Astrocyte (in vitro differentiated cells and primary cell): ENCODE measurements at regions not wholly inside any gene's neighbourhood (a gene's known extent, or its start where the extent isn't known, plus 50 kb on each side); places are given as distances from the start of the nearest gene placed in this dataset.

Experiments used
- EZH2 ChIP-seq: IDR thresholded peaks from 2 replicates; pipeline ENCODE4 v1.6.1; 2012; ENCODE audit warnings: mild to moderate bottlenecking, low read length, inconsistent platforms; ENCODE audit not compliant: insufficient read depth
- TF ChIP-seq, protein P1 (sequence below): IDR thresholded peaks from 2 replicates; pipeline ENCODE4 v1.5.1; 2011; ENCODE audit warnings: low read depth, mild to moderate bottlenecking, inconsistent platforms, low read length, moderate library complexity; ENCODE audit not compliant: insufficient read depth

DNA sequence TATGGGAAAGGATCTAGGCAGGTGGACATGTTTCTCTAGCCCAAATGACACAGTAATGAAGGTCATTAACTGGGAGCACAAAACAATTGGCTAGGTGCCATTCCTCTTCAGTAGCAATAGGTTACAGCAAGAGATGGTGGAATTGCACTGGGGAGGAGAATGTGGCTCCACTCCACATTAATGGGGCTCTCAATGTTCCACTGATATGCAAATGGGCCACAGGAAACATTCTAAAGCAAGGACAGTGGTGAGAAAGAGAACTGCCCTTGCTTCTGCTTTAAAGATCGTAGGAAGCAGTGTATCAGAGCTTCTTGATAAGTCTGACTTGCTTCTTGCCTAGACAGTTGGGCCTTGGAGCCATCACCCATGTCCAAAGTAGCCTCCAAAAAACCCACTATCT is 271.4 kb upstream of the PPP2R3A start:
- TF ChIP-seq, protein P1, sequence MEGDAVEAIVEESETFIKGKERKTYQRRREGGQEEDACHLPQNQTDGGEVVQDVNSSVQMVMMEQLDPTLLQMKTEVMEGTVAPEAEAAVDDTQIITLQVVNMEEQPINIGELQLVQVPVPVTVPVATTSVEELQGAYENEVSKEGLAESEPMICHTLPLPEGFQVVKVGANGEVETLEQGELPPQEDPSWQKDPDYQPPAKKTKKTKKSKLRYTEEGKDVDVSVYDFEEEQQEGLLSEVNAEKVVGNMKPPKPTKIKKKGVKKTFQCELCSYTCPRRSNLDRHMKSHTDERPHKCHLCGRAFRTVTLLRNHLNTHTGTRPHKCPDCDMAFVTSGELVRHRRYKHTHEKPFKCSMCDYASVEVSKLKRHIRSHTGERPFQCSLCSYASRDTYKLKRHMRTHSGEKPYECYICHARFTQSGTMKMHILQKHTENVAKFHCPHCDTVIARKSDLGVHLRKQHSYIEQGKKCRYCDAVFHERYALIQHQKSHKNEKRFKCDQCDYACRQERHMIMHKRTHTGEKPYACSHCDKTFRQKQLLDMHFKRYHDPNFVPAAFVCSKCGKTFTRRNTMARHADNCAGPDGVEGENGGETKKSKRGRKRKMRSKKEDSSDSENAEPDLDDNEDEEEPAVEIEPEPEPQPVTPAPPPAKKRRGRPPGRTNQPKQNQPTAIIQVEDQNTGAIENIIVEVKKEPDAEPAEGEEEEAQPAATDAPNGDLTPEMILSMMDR: no peak
- TF ChIP-seq EZH2: no peak
